ENCODE measurements at regions not wholly inside any gene's neighbourhood (a gene's known extent, or its start where the extent isn't known, plus 50 kb on each side); places are given as distances from the start of the nearest gene placed in this dataset.

DNA sequence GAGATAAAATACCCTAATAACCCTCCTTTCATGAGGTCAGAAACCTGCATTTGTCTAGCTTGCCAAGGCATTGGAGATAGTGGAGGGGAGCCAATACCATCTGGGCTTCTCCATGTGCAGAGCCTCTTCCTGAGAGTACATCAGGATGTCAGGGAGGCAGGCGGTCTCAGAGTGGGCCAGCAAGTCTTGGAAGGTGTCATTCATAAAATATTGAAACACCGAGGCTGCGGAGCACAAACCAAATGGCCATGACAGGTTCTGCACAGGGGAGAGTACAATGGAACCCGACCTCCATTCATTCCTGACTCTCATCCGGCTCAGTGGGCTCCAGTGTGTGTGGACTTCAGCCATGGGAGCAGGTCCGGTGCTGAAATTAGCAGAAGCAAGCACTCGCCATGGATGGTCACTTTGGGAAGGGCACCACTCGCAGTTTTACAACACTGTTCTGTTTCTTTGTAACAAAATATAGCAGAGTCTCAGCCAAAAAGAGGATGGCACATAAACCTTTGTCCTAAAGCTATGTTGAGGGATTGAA is 446.6 kb downstream of the SIPA1L2 start:
- intact Hi-C loops (cut with micrococcal nuclease) (no loop called here), in situ Hi-C loops (cut with MboI) (no loop called here)
- no peak for ATAC-seq
- WGBS (ENCODE audit: insufficient coverage, low coverage, missing lambda C conversion rate), result 2% methylated on average over 8 of the region's 8 CpGs
- Histone ChIP-seq H3K4me3 (no peak overlapping the region), H3K9me3 (replicated peaks; ENCODE audit: control insufficient read depth, insufficient read depth, low read depth, low read length) (no peaks in the 10 kb centered on the region), H3K4me2 (ENCODE audit: insufficient read depth, low read length) (no peak overlapping the region), H3K27me3 (ENCODE audit: control insufficient read depth in 2 of 2, insufficient read depth in 2 of 2, low read length in 2 of 2) (no peaks in the 10 kb centered on the region), H3K27ac (ENCODE audit: extremely low read depth, low read depth, low read length) (no peak overlapping the region), H3K79me2 (ENCODE audit: control insufficient read depth, insufficient read depth, low read length) (no peaks in the 10 kb centered on the region), H3K9me1 (ENCODE audit: control insufficient read depth, insufficient read depth, low read length) (no peaks in the 10 kb centered on the region), H3K4me1 (replicated peaks in 1 of 2; ENCODE audit: control insufficient read depth in 2 of 2, insufficient read depth in 2 of 2, low read length in 2 of 2) (no peaks in the 10 kb centered on the region), H4K20me1 (replicated peaks; ENCODE audit: control insufficient read depth, insufficient read depth, low read length) (no peaks in the 10 kb centered on the region), H2AFZ (ENCODE audit: low read depth, low read length) (no peak overlapping the region), H3K9ac (ENCODE audit: insufficient read depth in 1 of 2, low read depth in 2 of 2, low read length in 2 of 2) (no peak overlapping the region), H3K36me3 (ENCODE audit: control insufficient read depth, insufficient read depth, low read length) (no peaks in the 10 kb centered on the region)
- CTCF ChIA-PET (ENCODE audit: low intra/inter-chr PET ratio), result no interaction called here
- no peak for FAIRE-seq
- POLR2A ChIA-PET, result no interaction called here
- TF ChIP-seq, protein P1, sequence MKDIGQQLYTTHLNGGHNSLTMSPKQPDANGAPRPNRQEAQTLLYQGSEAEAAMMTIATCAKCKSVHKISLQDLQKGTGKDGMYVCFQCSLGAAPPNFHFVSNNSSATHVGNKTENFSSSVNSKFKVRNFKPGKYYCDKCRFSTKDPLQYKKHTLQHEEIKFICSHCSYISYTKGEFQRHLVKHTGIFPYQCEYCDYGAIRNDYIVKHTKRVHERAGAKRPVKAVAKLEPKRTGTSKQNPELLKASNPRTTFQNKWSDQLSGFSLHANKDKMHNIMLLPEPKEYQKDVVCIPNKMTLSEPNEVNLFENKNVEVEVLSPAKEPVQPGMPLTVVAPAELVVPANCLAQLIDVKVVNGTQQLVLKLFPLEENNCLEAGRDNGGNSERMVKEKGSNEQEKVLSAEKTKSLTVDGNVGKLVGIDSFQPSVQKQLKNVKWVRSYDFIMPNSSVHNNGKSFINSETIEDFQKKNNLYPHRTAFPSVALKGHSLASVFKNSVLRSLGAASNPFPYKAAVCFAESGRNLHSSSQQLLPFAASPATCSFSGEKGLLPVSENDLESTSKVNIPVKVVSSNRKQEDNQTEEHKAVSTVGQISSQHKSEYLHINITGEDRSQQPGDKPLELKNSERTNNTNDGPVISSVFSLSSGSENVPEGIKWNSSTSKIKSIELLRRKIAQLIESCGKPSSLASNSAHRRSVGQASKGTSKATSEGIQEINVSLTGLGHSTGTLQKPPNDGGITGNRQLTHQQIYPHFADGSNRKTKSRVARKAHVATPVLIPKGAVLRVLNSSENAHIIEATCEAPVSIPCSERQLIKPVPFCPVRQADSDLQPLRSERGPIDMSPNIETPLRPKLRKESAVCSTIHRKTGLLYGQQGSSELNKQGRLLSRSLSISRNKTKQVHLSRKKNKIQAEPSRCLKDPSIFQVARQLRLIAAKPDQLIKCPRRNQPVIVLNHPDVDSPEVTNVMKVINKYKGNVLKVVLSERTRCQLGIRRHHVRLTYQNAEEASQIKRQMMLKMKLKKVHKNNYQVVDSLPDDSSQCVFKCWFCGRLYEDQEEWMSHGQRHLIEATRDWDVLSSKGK (CRISPR knock-in tag; IDR thresholded peaks at IDR 0.05), result no peak
- no peak for TF ChIP-seq EGR1 (conservative IDR thresholded peaks at IDR 0.05)
- TF ChIP-seq SREBF1 (IDR thresholded peaks at IDR 0.05; ENCODE audit: borderline replicate concordance, low read depth, low read length), result no peak
- TF ChIP-seq, protein P2, sequence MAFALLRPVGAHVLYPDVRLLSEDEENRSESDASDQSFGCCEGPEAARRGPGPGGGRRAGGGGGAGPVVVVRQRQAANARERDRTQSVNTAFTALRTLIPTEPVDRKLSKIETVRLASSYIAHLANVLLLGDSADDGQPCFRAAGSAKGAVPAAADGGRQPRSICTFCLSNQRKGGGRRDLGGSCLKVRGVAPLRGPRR (CRISPR knock-in tag; IDR thresholded peaks at IDR 0.05), result no peak
- TF ChIP-seq, protein P3, sequence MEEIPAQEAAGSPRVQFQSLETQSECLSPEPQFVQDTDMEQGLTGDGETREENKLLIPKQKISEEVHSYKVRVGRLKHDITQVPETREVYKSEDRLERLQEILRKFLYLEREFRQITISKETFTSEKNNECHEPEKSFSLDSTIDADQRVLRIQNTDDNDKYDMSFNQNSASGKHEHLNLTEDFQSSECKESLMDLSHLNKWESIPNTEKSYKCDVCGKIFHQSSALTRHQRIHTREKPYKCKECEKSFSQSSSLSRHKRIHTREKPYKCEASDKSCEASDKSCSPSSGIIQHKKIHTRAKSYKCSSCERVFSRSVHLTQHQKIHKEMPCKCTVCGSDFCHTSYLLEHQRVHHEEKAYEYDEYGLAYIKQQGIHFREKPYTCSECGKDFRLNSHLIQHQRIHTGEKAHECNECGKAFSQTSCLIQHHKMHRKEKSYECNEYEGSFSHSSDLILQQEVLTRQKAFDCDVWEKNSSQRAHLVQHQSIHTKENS (CRISPR knock-in tag; IDR thresholded peaks at IDR 0.05), result no peak
- TF ChIP-seq, protein P4, sequence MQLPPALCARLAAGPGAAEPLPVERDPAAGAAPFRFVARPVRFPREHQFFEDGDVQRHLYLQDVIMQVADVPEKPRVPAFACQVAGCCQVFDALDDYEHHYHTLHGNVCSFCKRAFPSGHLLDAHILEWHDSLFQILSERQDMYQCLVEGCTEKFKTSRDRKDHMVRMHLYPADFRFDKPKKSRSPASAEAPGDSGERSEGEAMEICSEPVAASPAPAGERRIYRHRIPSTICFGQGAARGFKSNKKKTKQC (CRISPR knock-in tag; IDR thresholded peaks at IDR 0.05), result no peak
- no peak for TF ChIP-seq CXXC5 (CRISPR knock-in tag; IDR thresholded peaks at IDR 0.05)
- no TSS peak for BruUV-seq (replicated peaks)
- DNase-seq (ENCODE audit: extremely low read depth in 1 of 4, low spot score in 3 of 4), result no peak

Measured in K562 (cell line).